Peyer's patch (tissue), 4 donors: ENCODE measurements at regions not wholly inside any gene's neighbourhood (a gene's known extent, or its start where the extent isn't known, plus 50 kb on each side); places are given as distances from the start of the nearest gene placed in this dataset.
"Not testable (repeated sequence)": the region's sequence is repeated elsewhere in the genome, so short reads cannot be mapped to it uniquely, and the experiment has no call there.

Experiments used
- DNase-seq, 3 donors: peaks; one replicate each; pipeline ENCODE4 v3.0.0-alpha.2; 2017 to 2019
- H3K27ac ChIP-seq, 4 donors: fragments of 200-600 bp; sonication (generic); one replicate each; pipeline ENCODE4 v1.5.1; 2016 to 2019
- H3K27me3 ChIP-seq, 2 donors: fragments of 200-600 bp; sonication (generic); one replicate each; pipeline ENCODE4 v1.5.1; 2019
- H3K36me3 ChIP-seq, 3 donors: fragments of 200-600 bp; sonication (generic); one replicate each; pipeline ENCODE4 v1.5.1; 2016 to 2019
- H3K4me1 ChIP-seq, 4 donors: fragments of 200-600 bp; sonication (generic); one replicate each; pipeline ENCODE4 v1.5.1; 2016 to 2019
- H3K4me3 ChIP-seq, 4 donors: fragments of 200-600 bp; sonication (generic); 1 replicate in 3 of 4; 2 replicates in 1 of 4; pipeline ENCODE4 v1.5.1; 2016 to 2019; ENCODE audit warnings: mild to moderate bottlenecking in 1 of 4
- H3K9me3 ChIP-seq, 4 donors: fragments of 200-600 bp; sonication (generic); one replicate each; pipeline ENCODE4 v1.5.1; 2016 to 2019; ENCODE audit warnings: mild to moderate bottlenecking in 1 of 4
- CTCF ChIP-seq, 6 experiments: fragments of 450-650 bp in 4 of 6; fragments of 200-600 bp in 2 of 6; sonication (generic) in 1 of 6; IDR thresholded peaks; one replicate each; pipeline ENCODE4 v1.5.1; 2017 to 2019; ENCODE audit warnings: antibody characterized with exemption in 6 of 6, mild to moderate bottlenecking in 3 of 6, moderate library complexity in 1 of 6
- POLR2A ChIP-seq, 2 donors: fragments of 450-650 bp; IDR thresholded peaks; one replicate each; pipeline ENCODE4 v1.5.1; 2017; ENCODE audit warnings: antibody characterized with exemption in 2 of 2, mild to moderate bottlenecking in 2 of 2, moderate library complexity in 2 of 2

- H3K27ac ChIP-seq, H3K4me3 ChIP-seq, H3K9me3 ChIP-seq, H3K4me1 ChIP-seq, DNase-seq, H3K27me3 ChIP-seq, H3K36me3 ChIP-seq: not testable (repeated sequence)
Measured at GRCh38 chr1:109857702-109858101, 52.9 kb upstream of the CSF1 start.

DNA sequence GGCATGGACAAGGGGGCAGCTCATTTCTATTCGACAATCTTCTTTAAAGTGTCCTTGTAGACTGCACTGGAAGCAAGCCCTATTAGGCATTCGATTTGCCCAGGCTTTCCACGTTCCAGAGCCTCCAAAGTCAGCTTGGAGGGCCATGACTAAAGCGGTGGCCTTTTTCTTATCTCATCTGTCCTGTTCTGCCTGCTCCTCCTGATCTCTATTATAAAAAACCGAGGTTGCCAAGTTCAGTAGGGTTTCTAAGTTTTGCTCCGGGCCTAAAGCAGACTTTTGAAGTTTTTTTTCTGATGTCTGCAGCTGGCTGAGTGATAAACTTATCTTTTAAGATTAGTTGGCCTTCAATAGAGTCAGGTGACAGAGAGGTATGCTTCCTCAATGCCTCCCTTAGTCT, 54.7 kb upstream of the CSF1 start:
- not testable (repeated sequence) for DNase-seq, H3K27ac ChIP-seq, H3K4me1 ChIP-seq, H3K36me3 ChIP-seq, H3K27me3 ChIP-seq, H3K4me3 ChIP-seq, H3K9me3 ChIP-seq

DNA sequence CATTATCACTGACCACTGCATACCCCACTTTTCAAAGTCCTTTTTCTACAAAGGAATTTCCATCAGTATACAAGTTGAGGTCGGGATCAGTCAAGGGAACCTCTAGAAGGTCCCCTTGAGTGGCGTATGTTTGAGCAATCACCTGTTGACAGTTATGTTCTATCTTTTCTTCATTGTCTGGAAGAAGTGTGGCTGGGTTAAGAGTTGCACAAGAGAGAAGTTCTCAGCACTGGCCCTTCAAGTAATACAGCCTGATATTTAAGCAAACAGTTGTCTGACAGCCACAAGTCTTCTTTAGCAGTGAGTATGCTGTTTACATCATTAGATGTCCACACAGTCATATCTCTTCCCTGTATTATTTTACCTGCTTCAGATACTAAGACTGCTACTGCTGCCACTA, 56.7 kb upstream of the CSF1 start:
- not testable (repeated sequence) for H3K4me3 ChIP-seq, H3K27ac ChIP-seq, H3K27me3 ChIP-seq, H3K9me3 ChIP-seq, H3K4me1 ChIP-seq, H3K36me3 ChIP-seq, DNase-seq

DNA sequence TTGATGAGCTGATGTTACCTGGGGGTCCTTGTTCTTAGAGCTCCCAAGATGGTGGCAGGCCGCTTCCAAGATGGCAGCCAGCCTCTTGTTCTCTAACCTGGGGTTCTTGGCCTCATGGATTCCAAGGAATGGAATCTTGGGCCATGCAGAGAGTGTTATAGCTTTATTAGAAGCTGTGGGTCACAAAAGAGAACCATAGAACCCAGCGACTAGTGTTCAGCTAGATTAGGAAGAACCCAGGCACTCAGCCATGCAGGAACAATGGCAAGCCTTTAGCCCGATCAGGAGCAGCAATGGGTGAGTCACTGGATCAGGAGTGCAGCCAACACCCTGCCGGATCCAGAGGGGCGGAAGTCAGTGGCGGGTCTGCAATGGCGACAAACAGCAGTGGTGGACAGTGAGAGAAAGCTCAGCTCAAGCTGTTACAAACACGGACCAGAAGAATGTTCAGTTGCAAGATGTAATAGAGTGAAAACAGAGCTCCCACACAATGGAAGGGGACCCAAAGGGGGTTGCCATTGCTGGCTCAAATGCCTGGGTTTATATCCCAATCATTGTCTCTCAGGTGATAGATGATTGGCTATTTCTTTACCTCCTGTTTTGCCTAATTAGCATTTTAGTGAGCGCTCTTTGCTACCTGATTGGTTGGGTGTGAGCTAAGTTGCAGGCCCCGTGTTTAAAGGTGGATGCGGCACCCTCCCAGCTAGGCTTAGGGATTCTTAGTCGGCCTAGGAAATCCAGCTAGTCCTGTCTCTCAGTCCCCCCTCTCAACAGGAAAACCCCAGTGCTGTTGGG, 58.2 kb upstream of the CSF1 start:
- DNase-seq, H3K4me1 ChIP-seq, H3K4me3 ChIP-seq, H3K9me3 ChIP-seq, H3K36me3 ChIP-seq, H3K27ac ChIP-seq, H3K27me3 ChIP-seq: not testable (repeated sequence)

DNA sequence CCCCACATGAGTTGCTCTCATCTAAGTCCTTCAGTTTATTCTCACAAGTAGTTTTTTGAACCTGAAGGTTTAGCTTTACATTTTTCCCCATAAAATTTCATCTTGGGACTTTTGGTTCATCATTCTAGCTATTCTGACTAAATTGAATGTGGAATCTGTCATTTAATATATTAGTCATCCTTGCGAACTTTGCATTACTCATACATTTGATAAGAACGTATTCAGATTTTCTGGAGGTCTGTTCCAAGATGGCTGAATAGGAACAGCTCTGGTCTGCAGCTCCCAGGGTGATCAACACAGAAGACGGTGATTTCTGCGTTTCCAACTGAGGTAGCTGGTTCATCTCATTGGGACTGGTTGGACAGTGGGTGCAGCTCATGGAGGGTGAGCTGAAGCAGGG, 59.8 kb upstream of the CSF1 start:
- no peak overlapping the region for H3K27ac ChIP-seq
- H3K36me3 ChIP-seq: no peaks in the 10 kb centered on the region
- H3K4me1 ChIP-seq: no peaks in the 10 kb centered on the region
- no peaks in the 10 kb centered on the region for H3K9me3 ChIP-seq
- TF ChIP-seq CTCF (IDR thresholded peaks at IDR 0.05) (no peak), POLR2A (IDR thresholded peaks at IDR 0.05) (no peak)
- H3K27me3 ChIP-seq: no peaks in the 10 kb centered on the region
- DNase-seq: no peak
- no peak overlapping the region for H3K4me3 ChIP-seq

- DNase-seq: no peak
- no peaks in the 10 kb centered on the region for H3K27me3 ChIP-seq
- H3K4me3 ChIP-seq: no peak overlapping the region
- TF ChIP-seq CTCF (IDR thresholded peaks at IDR 0.05) (no peak), POLR2A (IDR thresholded peaks at IDR 0.05) (no peak)
- H3K4me1 ChIP-seq: no peaks in the 10 kb centered on the region
- H3K27ac ChIP-seq: no peak overlapping the region
- H3K9me3 ChIP-seq: no peaks in the 10 kb centered on the region
- H3K36me3 ChIP-seq: no peaks in the 10 kb centered on the region
Measured at GRCh38 chr1:109850194-109850593, 60.5 kb upstream of the CSF1 start.

- no peaks in the 10 kb centered on the region for H3K9me3 ChIP-seq
- TF ChIP-seq CTCF (IDR thresholded peaks at IDR 0.05) (no peak), POLR2A (IDR thresholded peaks at IDR 0.05) (no peak)
Measured at GRCh38 chr1:109849655-109850054, 61.0 kb upstream of the CSF1 start.

GRCh38 chr1:109847251-109847650, 63.4 kb upstream of the CSF1 start:
- H3K27me3 ChIP-seq: no peaks in the 10 kb centered on the region
- TF ChIP-seq CTCF (IDR thresholded peaks at IDR 0.05): no peak
- TF ChIP-seq POLR2A (IDR thresholded peaks at IDR 0.05): no peak
- no peak overlapping the region for H3K4me3 ChIP-seq
- H3K4me1 ChIP-seq: no peaks in the 10 kb centered on the region
- no peaks in the 10 kb centered on the region for H3K36me3 ChIP-seq
- no peak for DNase-seq
- no peaks in the 10 kb centered on the region for H3K9me3 ChIP-seq
- H3K27ac ChIP-seq: no peak overlapping the region

More at GRCh38 chr1:109849655-109850054, 61.0 kb upstream of the CSF1 start:
- Histone ChIP-seq H3K27me3 (no peaks in the 10 kb centered on the region), H3K27ac (no peak overlapping the region), H3K4me3 (no peak overlapping the region), H3K4me1 (no peaks in the 10 kb centered on the region), H3K36me3 (no peaks in the 10 kb centered on the region)
- DNase-seq: no peak
